Fibroblast of villous mesenchyme (primary cell): ENCODE measurements at regions not wholly inside any gene's neighbourhood (a gene's known extent, or its start where the extent isn't known, plus 50 kb on each side); places are given as distances from the start of the nearest gene placed in this dataset.

Experiments used
- DNase-seq: peaks from one replicate; pipeline ENCODE4 v3.0.0-alpha.2; 2010; ENCODE audit warnings: low read depth
- H3K4me3 ChIP-seq: 2 replicates; pipeline ENCODE4 v1.5.1; 2011; ENCODE audit warnings: low read depth, mild to moderate bottlenecking, low read length
- CTCF ChIP-seq: IDR thresholded peaks from 2 replicates; pipeline ENCODE4 v1.5.1; 2012; ENCODE audit warnings: low read depth, mild to moderate bottlenecking, low read length; ENCODE audit not compliant: insufficient read depth

DNA sequence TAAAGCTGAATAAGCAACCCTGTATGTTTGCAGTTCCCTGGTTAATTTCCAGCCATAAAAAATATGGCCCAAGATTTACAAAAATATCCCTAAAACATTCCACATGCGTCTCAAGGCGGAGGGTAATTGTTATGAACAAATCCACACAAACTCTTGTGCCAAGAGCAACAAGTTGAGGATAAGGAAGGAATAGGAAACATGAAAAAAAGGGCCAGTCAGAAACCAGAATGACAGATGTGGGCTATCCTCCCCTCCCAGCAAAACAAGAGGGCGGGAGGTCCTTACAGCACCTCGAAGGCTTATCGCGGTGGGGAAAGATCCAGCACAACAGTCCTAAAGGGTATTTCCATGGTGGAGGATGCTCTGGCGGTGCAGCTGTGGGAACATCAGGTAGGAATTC lies 155.6 kb upstream of the HES1 start:
- H3K4me3 ChIP-seq, result no peak overlapping the region
- DNase-seq, result no peak
- TF ChIP-seq CTCF, result no peak

DNA sequence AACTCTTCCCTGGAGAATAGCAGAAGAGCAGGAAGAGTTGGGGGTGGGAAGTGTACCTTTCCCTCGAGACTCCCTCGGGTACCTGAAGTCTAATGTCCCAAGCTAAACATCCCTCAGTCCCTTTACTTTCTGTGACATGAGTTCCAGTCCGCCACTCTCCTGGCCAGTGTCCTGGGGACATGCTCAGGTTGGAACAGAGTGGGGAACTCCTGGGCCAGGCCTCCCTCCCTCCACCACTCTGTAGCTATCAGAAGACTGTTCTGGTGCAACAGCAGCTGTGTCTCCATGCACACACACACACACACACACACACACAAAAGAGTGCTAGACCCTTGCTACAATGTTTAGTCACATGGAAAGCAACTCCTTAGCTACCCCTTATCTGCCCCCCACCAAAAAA lies 155.0 kb upstream of the HES1 start:
- no peak overlapping the region for H3K4me3 ChIP-seq
- DNase-seq, result no peak
- TF ChIP-seq CTCF, result no peak

GRCh38 chr3:193981504-193981903 lies 154.4 kb upstream of the HES1 start:
- DNase-seq, result no peak
- TF ChIP-seq CTCF, result no peak
- no peak overlapping the region for H3K4me3 ChIP-seq

- TF ChIP-seq CTCF, result no peak
- H3K4me3 ChIP-seq, result no peak overlapping the region
- peak; percentile 60 for DNase-seq
Observed at GRCh38 chr3:193982258-193982659, 153.7 kb upstream of the HES1 start.

DNA sequence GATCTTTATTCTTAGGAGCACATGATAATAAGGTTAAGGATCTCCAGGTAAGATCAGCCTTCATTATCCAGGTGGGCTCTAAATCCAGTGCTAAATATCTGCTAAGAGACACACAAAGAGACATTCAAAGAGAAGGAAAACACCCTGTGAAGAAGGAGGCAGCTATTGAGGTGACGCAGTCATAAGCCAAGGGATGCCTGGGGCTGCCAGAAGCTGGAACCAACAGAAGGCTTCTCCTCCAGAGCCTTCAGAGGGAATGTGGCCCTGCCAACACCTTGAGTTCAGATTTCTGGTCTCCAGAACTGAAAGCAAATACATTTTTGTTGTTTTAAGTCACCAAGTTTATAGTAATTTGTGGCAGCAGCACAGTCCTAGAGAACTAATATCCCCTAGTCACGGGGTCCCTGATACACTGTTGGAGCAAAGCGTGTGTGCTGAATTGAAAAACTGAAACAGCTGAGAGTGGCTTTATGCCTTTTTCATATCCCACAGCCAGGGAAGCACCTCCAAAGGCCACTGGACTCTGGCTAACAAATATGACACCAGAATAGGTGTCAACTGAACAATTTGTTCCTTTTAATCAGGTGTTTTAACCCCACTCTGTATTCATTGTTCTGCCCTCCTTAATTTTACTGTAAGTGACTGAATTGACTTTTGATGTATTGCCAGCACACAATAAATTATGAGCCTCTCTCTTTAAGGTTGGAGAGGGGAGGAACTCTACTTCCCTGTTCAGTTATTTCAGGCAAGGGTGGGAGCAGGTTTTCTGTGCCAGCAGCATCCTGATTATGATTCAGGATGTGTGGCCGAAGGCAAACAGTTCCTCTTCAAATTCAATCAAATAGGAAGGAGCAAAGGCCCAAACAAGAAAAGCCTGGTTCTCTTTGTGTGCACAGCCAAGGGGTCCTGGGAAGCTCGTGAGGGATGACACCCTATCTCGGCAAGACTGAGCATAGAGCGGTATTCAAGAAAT lies 151.8 kb upstream of the HES1 start:
- no peak for TF ChIP-seq CTCF
- DNase-seq, result no peak
- no peak overlapping the region for H3K4me3 ChIP-seq

GRCh38 chr3:193984876-193985275 lies 151.1 kb upstream of the HES1 start:
- DNase-seq, result no peak
- no peak for TF ChIP-seq CTCF
- no peak overlapping the region for H3K4me3 ChIP-seq
